Loucy (cell line): ENCODE measurements at regions not wholly inside any gene's neighbourhood (a gene's known extent, or its start where the extent isn't known, plus 50 kb on each side); places are given as distances from the start of the nearest gene placed in this dataset.

Experiments
- H2AFZ ChIP-seq: fragments of 200-600 bp; sonication (generic); 2 replicates; pipeline ENCODE4 v1.6.0; 2016; ENCODE audit warnings: antibody characterized with exemption, mild to moderate bottlenecking, low read length, moderate library complexity
- H3F3A ChIP-seq: fragments of 200-600 bp; 2 replicates; pipeline ENCODE4 v1.6.0; 2016; ENCODE audit warnings: antibody characterized with exemption, low read depth, mild to moderate bottlenecking
- H3K27me3 ChIP-seq: fragments of 200-600 bp; sonication (generic); 2 replicates; pipeline ENCODE4 v1.6.1; 2014; ENCODE audit warnings: low read length, mild to moderate bottlenecking; ENCODE audit not compliant: insufficient read depth, poor library complexity, severe bottlenecking
- H3K36me3 ChIP-seq: fragments of 200-600 bp; sonication (generic); 2 replicates; pipeline ENCODE4 v1.6.1; 2016; ENCODE audit warnings: low read length; ENCODE audit not compliant: insufficient read depth
- H3K4me1 ChIP-seq: fragments of 200-600 bp; sonication (generic); 2 replicates; pipeline ENCODE4 v1.5.1; 2014; ENCODE audit warnings: low read length, mild to moderate bottlenecking; ENCODE audit not compliant: insufficient read depth, poor library complexity, severe bottlenecking
- H3K4me2 ChIP-seq: fragments of 200-600 bp; sonication (generic); 2 replicates; pipeline ENCODE4 v1.6.0; 2014; ENCODE audit warnings: antibody characterized with exemption, low read length, low read depth, mild to moderate bottlenecking; ENCODE audit not compliant: poor library complexity, severe bottlenecking
- H3K4me3 ChIP-seq: fragments of 200-600 bp; sonication (generic); 2 replicates; pipeline ENCODE4 v1.5.1; 2014; ENCODE audit warnings: low read length, mild to moderate bottlenecking, mixed read lengths; ENCODE audit not compliant: poor library complexity, severe bottlenecking
- H3K79me2 ChIP-seq: fragments of 200-600 bp; sonication (generic); 2 replicates; pipeline ENCODE4 v1.6.1; 2014; ENCODE audit warnings: low read length; ENCODE audit not compliant: insufficient read depth
- H3K9ac ChIP-seq: fragments of 200-600 bp; sonication (generic); 2 replicates; pipeline ENCODE4 v1.6.0; 2014; ENCODE audit warnings: mild to moderate bottlenecking, low read depth, low read length, moderate library complexity; ENCODE audit not compliant: poor library complexity, severe bottlenecking
- H3K9me2 ChIP-seq: fragments of 200-600 bp; sonication (generic); replicated peaks from 2 replicates; pipeline ENCODE4 v1.6.1; 2016; ENCODE audit warnings: low read depth, low read length, mixed read lengths
- H3K9me3 ChIP-seq: fragments of 200-600 bp; sonication (generic); 2 replicates; pipeline ENCODE4 v1.6.1; 2014; ENCODE audit warnings: mild to moderate bottlenecking, antibody characterized with exemption, low read length, low read depth; ENCODE audit not compliant: insufficient read depth
- H4K20me1 ChIP-seq: fragments of 200-600 bp; sonication (generic); 2 replicates; pipeline ENCODE4 v1.6.0; 2014; ENCODE audit warnings: antibody characterized with exemption, low read length, mild to moderate bottlenecking; ENCODE audit not compliant: insufficient read depth, poor library complexity, severe bottlenecking
- CTCF ChIP-seq: fragments of 200-600 bp; sonication (generic); conservative IDR thresholded peaks from 2 replicates; pipeline ENCODE4 v1.5.1; 2014; ENCODE audit warnings: mild to moderate bottlenecking, antibody characterized with exemption, low read length
- EZH2phosphoT487 ChIP-seq: fragments of 200-600 bp; IDR thresholded peaks from 2 replicates; pipeline ENCODE4 v1.6.1; 2018; ENCODE audit warnings: antibody characterized with exemption, mild to moderate bottlenecking, moderate library complexity, borderline replicate concordance

DNA sequence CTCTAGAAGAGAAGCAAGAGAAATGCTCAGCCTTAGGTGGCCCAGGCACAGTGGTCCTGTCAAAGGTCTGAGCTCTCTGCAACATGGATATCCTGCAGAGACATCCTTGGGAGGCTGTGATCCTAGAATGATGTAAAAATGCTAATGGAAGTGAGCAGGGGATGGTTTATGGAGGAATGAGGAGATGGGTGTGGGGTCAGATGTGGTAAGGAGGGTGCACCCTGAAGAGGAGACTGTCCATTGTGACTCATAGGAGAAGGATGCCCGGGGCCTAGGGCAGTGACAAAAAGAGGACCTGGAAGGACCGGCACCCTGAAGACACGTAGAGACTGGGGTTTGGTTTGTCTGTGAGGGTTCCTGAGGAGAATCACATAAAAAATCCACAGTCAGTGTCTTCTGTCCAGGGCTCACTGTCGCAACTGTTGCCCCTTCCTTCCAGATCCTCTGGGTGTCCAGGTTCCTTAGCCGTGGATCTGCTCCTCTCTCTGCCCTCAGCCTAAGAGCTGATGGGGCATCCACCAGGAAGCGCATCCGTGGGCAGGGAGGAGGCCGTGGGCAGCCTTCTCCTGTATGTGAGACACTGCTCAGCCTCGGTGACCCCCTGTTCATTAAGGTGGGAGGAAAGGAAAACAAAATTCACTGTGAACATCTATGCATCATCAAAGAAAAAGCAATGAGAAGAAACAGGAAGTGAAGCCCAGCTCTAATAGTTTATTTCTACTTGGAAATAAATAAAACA is 110.7 kb downstream of the VPREB1 start:
- Histone ChIP-seq H3K4me1 (peaks cover 4% of the 10 kb centered on the region), H3K9ac (no peak overlapping the region), H3F3A (no peaks in the 10 kb centered on the region), H4K20me1 (no peaks in the 10 kb centered on the region), H3K79me2 (no peaks in the 10 kb centered on the region), H2AFZ (no peak overlapping the region), H3K4me3 (no peak overlapping the region), H3K36me3 (no peaks in the 10 kb centered on the region), H3K9me3 (no peaks in the 10 kb centered on the region), H3K4me2 (no peak overlapping the region), H3K9me2 (no peaks in the 10 kb centered on the region), H3K27me3 (no peaks in the 10 kb centered on the region)
- TF ChIP-seq EZH2phosphoT487 (no peak), CTCF (no peak)

DNA sequence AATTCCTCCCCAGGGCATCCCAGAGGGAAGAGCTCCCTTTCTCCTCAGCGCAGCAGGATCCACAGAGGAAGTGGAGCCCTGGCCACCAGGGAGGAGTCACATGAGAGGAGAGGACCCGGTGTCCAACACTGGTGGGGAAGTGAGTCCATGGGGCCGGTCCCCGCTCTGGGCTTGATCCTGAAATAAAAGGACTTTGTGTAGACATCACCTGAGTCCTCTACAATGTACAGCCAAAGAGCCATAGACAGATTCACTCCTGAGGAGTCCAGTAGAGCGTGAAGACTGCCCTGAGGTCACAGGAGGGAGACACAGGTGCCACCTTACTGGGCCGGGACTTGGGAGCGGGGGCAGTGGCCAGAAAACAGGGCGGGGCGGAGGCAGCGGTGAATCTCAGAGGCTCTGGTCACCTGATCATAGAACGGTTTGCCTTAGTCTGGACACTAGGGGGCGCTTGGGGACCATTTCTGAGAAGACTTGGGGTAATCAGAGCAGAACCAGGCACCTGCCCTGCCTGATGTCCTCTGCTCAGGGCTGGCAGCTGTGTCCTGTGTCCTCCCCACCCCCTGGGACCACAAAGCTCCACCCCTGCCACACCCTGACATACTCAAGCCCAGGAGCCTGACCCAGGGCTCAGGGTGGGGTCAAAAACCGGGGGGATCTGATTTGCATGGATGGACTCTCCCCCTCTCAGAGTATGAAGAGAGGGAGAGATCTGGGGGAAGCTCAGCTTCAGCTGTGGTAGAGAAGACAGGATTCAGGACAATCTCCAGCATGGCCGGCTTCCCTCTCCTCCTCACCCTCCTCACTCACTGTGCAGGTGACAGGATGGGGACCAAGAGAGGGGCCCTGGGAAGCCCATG is 112.7 kb downstream of the VPREB1 start:
- H4K20me1 ChIP-seq, result no peaks in the 10 kb centered on the region
- H3K36me3 ChIP-seq, result no peaks in the 10 kb centered on the region
- H3K4me3 ChIP-seq, result peak overlapping the region; percentile 56
- no peaks in the 10 kb centered on the region for H3F3A ChIP-seq
- H3K27me3 ChIP-seq, result no peaks in the 10 kb centered on the region
- H3K9me2 ChIP-seq, result no peaks in the 10 kb centered on the region
- peak overlapping the region; percentile 71 for H3K4me2 ChIP-seq
- TF ChIP-seq EZH2phosphoT487 (no peak), CTCF (peak; percentile 78)
- H3K9me3 ChIP-seq, result no peaks in the 10 kb centered on the region
- H3K79me2 ChIP-seq, result no peaks in the 10 kb centered on the region
- H2AFZ ChIP-seq, result peak overlapping the region; percentile 96
- H3K9ac ChIP-seq, result no peak overlapping the region
- peaks cover 4% of the 10 kb centered on the region for H3K4me1 ChIP-seq

GRCh38 chr22:22358152-22358551 is 113.6 kb downstream of the VPREB1 start:
- H3F3A ChIP-seq, result no peaks in the 10 kb centered on the region
- no peaks in the 10 kb centered on the region for H3K79me2 ChIP-seq
- H3K9me2 ChIP-seq, result no peaks in the 10 kb centered on the region
- no peaks in the 10 kb centered on the region for H3K36me3 ChIP-seq
- no peaks in the 10 kb centered on the region for H4K20me1 ChIP-seq
- no peak for TF ChIP-seq CTCF
- TF ChIP-seq EZH2phosphoT487, result no peak
- peaks cover 4% of the 10 kb centered on the region for H3K4me1 ChIP-seq
- H3K4me3 ChIP-seq, result no peak overlapping the region
- H3K9me3 ChIP-seq, result no peaks in the 10 kb centered on the region
- H3K4me2 ChIP-seq, result no peak overlapping the region
- H3K9ac ChIP-seq, result no peak overlapping the region
- H2AFZ ChIP-seq, result no peak overlapping the region
- H3K27me3 ChIP-seq, result no peaks in the 10 kb centered on the region
